Cerebellar cortex (tissue), 1 donor: ENCODE measurements at regions not wholly inside any gene's neighbourhood (a gene's known extent, or its start where the extent isn't known, plus 50 kb on each side); places are given as distances from the start of the nearest gene placed in this dataset.

Experiments
- DNase-seq: peaks from one replicate; pipeline ENCODE4 v3.0.0-alpha.2; 2015; ENCODE audit warnings: low spot score

- DNase-seq: no peak
Observed at GRCh38 chr17:33475594-33475993, 182.5 kb upstream of the ASIC2 start.

- DNase-seq: no peak
Observed at GRCh38 chr17:33481652-33482051, 188.6 kb upstream of the ASIC2 start.

- DNase-seq: peak; percentile 42
Observed at GRCh38 chr17:33482636-33483035, 189.5 kb upstream of the ASIC2 start.

GRCh38 chr17:33484559-33484958 is 191.5 kb upstream of the ASIC2 start:
- DNase-seq: no peak

- no peak for DNase-seq
Observed at GRCh38 chr17:33486135-33486885, 193.2 kb upstream of the ASIC2 start.

GRCh38 chr17:33487187-33487879 is 194.2 kb upstream of the ASIC2 start:
- DNase-seq: no peak

- no peak for DNase-seq
Observed at GRCh38 chr17:33491871-33492481, 198.9 kb upstream of the ASIC2 start.

GRCh38 chr17:33492731-33493265 is 199.7 kb upstream of the ASIC2 start:
- no peak for DNase-seq

GRCh38 chr17:33493566-33493965 is 200.5 kb upstream of the ASIC2 start:
- DNase-seq: no peak

GRCh38 chr17:33494151-33494550 is 201.1 kb upstream of the ASIC2 start:
- no peak for DNase-seq

- no peak for DNase-seq
Observed at GRCh38 chr17:33497623-33498022, 204.5 kb upstream of the ASIC2 start.

GRCh38 chr17:33498069-33498468 is 205.0 kb upstream of the ASIC2 start:
- DNase-seq: no peak

- DNase-seq: no peak
Observed at GRCh38 chr17:33499040-33499439, 205.9 kb upstream of the ASIC2 start.

- DNase-seq: no peak
Observed at GRCh38 chr17:33500151-33500550, 207.1 kb upstream of the ASIC2 start.

GRCh38 chr17:33501185-33501584 is 208.1 kb upstream of the ASIC2 start:
- no peak for DNase-seq

- DNase-seq: no peak
Observed at GRCh38 chr17:33504571-33504970, 211.5 kb upstream of the ASIC2 start.

- DNase-seq: no peak
Observed at GRCh38 chr17:33506889-33507650, 214.0 kb upstream of the ASIC2 start.

- DNase-seq: no peak
Observed at GRCh38 chr17:33508215-33508614, 215.1 kb upstream of the ASIC2 start.

- DNase-seq: no peak
Observed at GRCh38 chr17:33509331-33509730, 216.2 kb upstream of the ASIC2 start.

- DNase-seq: no peak
Observed at GRCh38 chr17:33511670-33512069, 218.6 kb upstream of the ASIC2 start.

- DNase-seq: no peak
Observed at GRCh38 chr17:33512113-33512512, 219.0 kb upstream of the ASIC2 start.

- no peak for DNase-seq
Observed at GRCh38 chr17:33513769-33514168, 220.7 kb upstream of the ASIC2 start.
